WTC11 (cell line): ENCODE measurements at regions not wholly inside any gene's neighbourhood (a gene's known extent, or its start where the extent isn't known, plus 50 kb on each side); places are given as distances from the start of the nearest gene placed in this dataset.

Source experiments
- CBFB ChIP-seq: sonication (generic); formaldehyde crosslinking; IDR thresholded peaks from 2 replicates; pipeline ENCODE4 v1.8.1; 2022; ENCODE audit warnings: mild to moderate bottlenecking, low read depth, missing genetic modification reagents
- CTCF ChIP-seq: fragments of 200-600 bp; IDR thresholded peaks from 2 replicates; pipeline ENCODE4 v1.8.0; 2022; ENCODE audit warnings: antibody characterized with exemption
- HMGXB4 ChIP-seq: sonication (generic); formaldehyde crosslinking; IDR thresholded peaks from 2 replicates; pipeline ENCODE4 v1.8.1; 2023; ENCODE audit warnings: mild to moderate bottlenecking, moderate library complexity, missing genetic modification reagents
- MLX ChIP-seq: sonication (generic); formaldehyde crosslinking; IDR thresholded peaks from 2 replicates; pipeline ENCODE4 v1.8.1; 2023; ENCODE audit warnings: mild to moderate bottlenecking, missing genetic modification reagents, moderate library complexity
- NFE2L1 ChIP-seq: sonication (generic); formaldehyde crosslinking; IDR thresholded peaks from 2 replicates; pipeline ENCODE4 v1.8.1; 2023; ENCODE audit warnings: missing genetic modification reagents
- NR3C1 ChIP-seq: sonication (generic); formaldehyde crosslinking; conservative IDR thresholded peaks from 2 replicates; pipeline ENCODE4 v1.8.1; 2023; ENCODE audit warnings: low read depth, mild to moderate bottlenecking, missing genetic modification reagents
- SP1 ChIP-seq: sonication (generic); formaldehyde crosslinking; conservative IDR thresholded peaks from 2 replicates; pipeline ENCODE4 v1.8.1; 2022; ENCODE audit warnings: missing genetic modification reagents
- ZNF121 ChIP-seq: sonication (generic); formaldehyde crosslinking; IDR thresholded peaks from 2 replicates; pipeline ENCODE4 v1.8.0; 2023; ENCODE audit warnings: missing genetic modification reagents
- TF ChIP-seq, protein P1 (sequence below): sonication (generic); formaldehyde crosslinking; IDR thresholded peaks from 2 replicates; pipeline ENCODE4 v1.8.0; 2022; ENCODE audit warnings: mild to moderate bottlenecking, missing genetic modification reagents

- no peak for TF ChIP-seq CTCF
- TF ChIP-seq NR3C1, result no peak
- TF ChIP-seq ZNF121 (CRISPR knock-in tag), result no peak
- TF ChIP-seq, protein P1, sequence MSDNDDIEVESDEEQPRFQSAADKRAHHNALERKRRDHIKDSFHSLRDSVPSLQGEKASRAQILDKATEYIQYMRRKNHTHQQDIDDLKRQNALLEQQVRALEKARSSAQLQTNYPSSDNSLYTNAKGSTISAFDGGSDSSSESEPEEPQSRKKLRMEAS (CRISPR knock-in tag), result no peak
- no peak for TF ChIP-seq MLX (CRISPR knock-in tag)
- no peak for TF ChIP-seq HMGXB4 (CRISPR knock-in tag)
- TF ChIP-seq CBFB, result no peak
- TF ChIP-seq SP1 (CRISPR knock-in tag), result no peak
- no peak for TF ChIP-seq NFE2L1
Measured at GRCh38 chr3:111323019-111323418, 219.0 kb upstream of the CD96 start.
